OCI-LY7 (cell line): ENCODE measurements at regions not wholly inside any gene's neighbourhood (a gene's known extent, or its start where the extent isn't known, plus 50 kb on each side); places are given as distances from the start of the nearest gene placed in this dataset.
"Not testable (repeated sequence)": the region's sequence is repeated elsewhere in the genome, so short reads cannot be mapped to it uniquely, and the experiment has no call there.

Source experiments
- BruUV-seq: library from RNA; stranded (reverse); fragments of 400-500 nt; replicated peaks from 2 replicates; lab custom pipeline; 2021; lab: Mats Ljungman, UMichigan
- CTCF ChIA-PET: fragments of 300-600 bp; sonication (Branson Sonifier 250); formaldehyde crosslinking; loops from one replicate; lab custom pipeline; 2022; ENCODE audit warnings: antibody characterized with exemption; ENCODE audit not compliant: unreplicated experiment; lab: Charles Lee
- POLR2A ChIA-PET: fragments of 300-600 bp; sonication (Branson Sonifier 250); formaldehyde crosslinking; loops from one replicate; lab custom pipeline; 2022; ENCODE audit warnings: antibody characterized with exemption; lab: Charles Lee
- DNase-seq: peaks from one replicate; pipeline ENCODE4 v3.0.0-alpha.2; 2015; ENCODE audit warnings: low spot score
- H2AFZ ChIP-seq: fragments of 200-600 bp; sonication (generic), shearing (Covaris generic); 2 replicates; pipeline ENCODE4 v1.6.1; 2014; ENCODE audit warnings: mild to moderate bottlenecking, antibody characterized with exemption, low read length, moderate library complexity
- H3K27ac ChIP-seq: fragments of 200-600 bp; sonication (generic); 2 replicates; pipeline ENCODE4 v1.5.1; 2014; ENCODE audit warnings: mixed run types, low read depth, mild to moderate bottlenecking, moderate library complexity, low read length, inconsistent platforms; ENCODE audit not compliant: poor library complexity, severe bottlenecking
- H3K36me3 ChIP-seq: fragments of 200-600 bp; sonication (generic); 2 replicates; pipeline ENCODE4 v1.6.1; 2014; ENCODE audit warnings: mild to moderate bottlenecking, antibody characterized with exemption, low read length, moderate library complexity, mixed read lengths; ENCODE audit not compliant: insufficient read depth
- H3K4me1 ChIP-seq: fragments of 200-600 bp; sonication (generic); 2 replicates; pipeline ENCODE4 v1.5.1; 2014; ENCODE audit warnings: mild to moderate bottlenecking, low read length; ENCODE audit not compliant: insufficient read depth, poor library complexity, severe bottlenecking
- H3K4me2 ChIP-seq: fragments of 200-600 bp; sonication (generic); 2 replicates; pipeline ENCODE4 v1.6.1; 2014; ENCODE audit warnings: mild to moderate bottlenecking, low read length
- H3K4me3 ChIP-seq: fragments of 200-600 bp; sonication (generic); 2 replicates; pipeline ENCODE4 v1.5.1; 2014; ENCODE audit warnings: mild to moderate bottlenecking, low read depth, low read length; ENCODE audit not compliant: poor library complexity, severe bottlenecking
- H3K79me2 ChIP-seq: fragments of 200-600 bp; sonication (generic); 2 replicates; pipeline ENCODE4 v1.6.1; 2016; ENCODE audit warnings: low read depth, mild to moderate bottlenecking, low read length, moderate library complexity, mixed read lengths; ENCODE audit not compliant: insufficient read depth
- H3K9me2 ChIP-seq: fragments of 200-600 bp; sonication (generic); 2 replicates; pipeline ENCODE4 v1.6.1; 2016; ENCODE audit warnings: mild to moderate bottlenecking, low read length, mixed read lengths; ENCODE audit not compliant: insufficient read depth
- H3K9me3 ChIP-seq: fragments of 200-600 bp; sonication (generic); 2 replicates; pipeline ENCODE4 v1.6.1; 2014; ENCODE audit warnings: mild to moderate bottlenecking, mixed run types, low read length, mixed read lengths
- H4K20me1 ChIP-seq: fragments of 200-600 bp; sonication (generic); 2 replicates; pipeline ENCODE4 v1.6.1; 2014; ENCODE audit warnings: mild to moderate bottlenecking, antibody characterized with exemption, low read length, moderate library complexity, mixed read lengths; ENCODE audit not compliant: insufficient read depth
- EZH2phosphoT487 ChIP-seq: fragments of 200-600 bp; sonication (generic); IDR thresholded peaks from 2 replicates; pipeline ENCODE4 v1.6.1; 2018; ENCODE audit warnings: low read depth, borderline replicate concordance, mild to moderate bottlenecking, mixed run types, antibody characterized with exemption, low read length, moderate library complexity, mixed read lengths
- intact Hi-C: fragments of 100-400 bp; cut with micrococcal nuclease; formaldehyde crosslinking; loops from one replicate; pipeline ENCODE4 v1.10.0; 2022; ENCODE audit not compliant: unreplicated experiment
- TF ChIP-seq, protein P1 (sequence below): fragments of 200-600 bp; sonication (generic); conservative IDR thresholded peaks from 2 replicates; pipeline ENCODE4 v1.5.1; 2014; ENCODE audit warnings: mild to moderate bottlenecking, antibody characterized with exemption, low read length, moderate library complexity, mixed read lengths

DNA sequence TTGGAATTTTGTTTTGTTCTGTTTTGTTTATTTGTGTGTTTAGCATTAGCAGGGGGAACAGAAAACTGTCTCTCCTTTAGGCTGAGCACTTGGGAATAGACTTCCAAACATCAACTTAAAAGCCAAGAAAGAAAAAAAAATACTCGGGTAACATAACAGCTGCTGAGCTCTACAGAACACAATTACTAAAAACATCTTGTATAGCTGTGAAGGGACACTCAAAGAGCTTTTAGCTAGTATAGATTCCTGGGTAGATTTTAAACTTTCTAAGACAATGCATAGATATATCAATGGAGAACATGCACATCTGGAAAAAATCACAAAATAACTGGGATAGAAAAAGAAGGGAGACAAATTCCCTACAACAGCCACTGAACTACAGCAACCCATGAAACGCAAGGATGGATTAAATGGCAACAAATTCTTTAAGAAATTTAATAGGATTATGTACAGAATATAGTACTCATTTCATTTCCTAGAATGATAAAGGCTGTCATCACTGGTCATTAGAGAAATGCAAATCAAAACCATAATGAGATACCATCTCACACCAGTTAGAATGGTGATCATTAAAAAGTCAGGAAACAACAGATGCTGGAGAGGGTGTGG is 174.3 kb upstream of the KRR1 start:
- intact Hi-C loops, result no loop called here
- no peak for DNase-seq
- TF ChIP-seq, protein P1, sequence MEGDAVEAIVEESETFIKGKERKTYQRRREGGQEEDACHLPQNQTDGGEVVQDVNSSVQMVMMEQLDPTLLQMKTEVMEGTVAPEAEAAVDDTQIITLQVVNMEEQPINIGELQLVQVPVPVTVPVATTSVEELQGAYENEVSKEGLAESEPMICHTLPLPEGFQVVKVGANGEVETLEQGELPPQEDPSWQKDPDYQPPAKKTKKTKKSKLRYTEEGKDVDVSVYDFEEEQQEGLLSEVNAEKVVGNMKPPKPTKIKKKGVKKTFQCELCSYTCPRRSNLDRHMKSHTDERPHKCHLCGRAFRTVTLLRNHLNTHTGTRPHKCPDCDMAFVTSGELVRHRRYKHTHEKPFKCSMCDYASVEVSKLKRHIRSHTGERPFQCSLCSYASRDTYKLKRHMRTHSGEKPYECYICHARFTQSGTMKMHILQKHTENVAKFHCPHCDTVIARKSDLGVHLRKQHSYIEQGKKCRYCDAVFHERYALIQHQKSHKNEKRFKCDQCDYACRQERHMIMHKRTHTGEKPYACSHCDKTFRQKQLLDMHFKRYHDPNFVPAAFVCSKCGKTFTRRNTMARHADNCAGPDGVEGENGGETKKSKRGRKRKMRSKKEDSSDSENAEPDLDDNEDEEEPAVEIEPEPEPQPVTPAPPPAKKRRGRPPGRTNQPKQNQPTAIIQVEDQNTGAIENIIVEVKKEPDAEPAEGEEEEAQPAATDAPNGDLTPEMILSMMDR, result no peak
- TF ChIP-seq EZH2phosphoT487, result no peak
- Histone ChIP-seq H3K36me3 (no peaks in the 10 kb centered on the region), H3K4me3 (no peak overlapping the region), H3K9me2 (no peaks in the 10 kb centered on the region), H3K4me2 (no peak overlapping the region), H3K79me2 (no peaks in the 10 kb centered on the region), H2AFZ (no peak overlapping the region), H3K9me3 (no peaks in the 10 kb centered on the region), H3K27ac (no peak overlapping the region), H4K20me1 (no peaks in the 10 kb centered on the region), H3K4me1 (no peaks in the 10 kb centered on the region)
- BruUV-seq, result no TSS peak
- ChIA-PET POLR2A (interaction anchor here (1.0 kb wide), 1 partner anchor 12 kb away, joined by 3 read pairs; no protein-coding TSS in a partner anchor), CTCF (no interaction called here)

DNA sequence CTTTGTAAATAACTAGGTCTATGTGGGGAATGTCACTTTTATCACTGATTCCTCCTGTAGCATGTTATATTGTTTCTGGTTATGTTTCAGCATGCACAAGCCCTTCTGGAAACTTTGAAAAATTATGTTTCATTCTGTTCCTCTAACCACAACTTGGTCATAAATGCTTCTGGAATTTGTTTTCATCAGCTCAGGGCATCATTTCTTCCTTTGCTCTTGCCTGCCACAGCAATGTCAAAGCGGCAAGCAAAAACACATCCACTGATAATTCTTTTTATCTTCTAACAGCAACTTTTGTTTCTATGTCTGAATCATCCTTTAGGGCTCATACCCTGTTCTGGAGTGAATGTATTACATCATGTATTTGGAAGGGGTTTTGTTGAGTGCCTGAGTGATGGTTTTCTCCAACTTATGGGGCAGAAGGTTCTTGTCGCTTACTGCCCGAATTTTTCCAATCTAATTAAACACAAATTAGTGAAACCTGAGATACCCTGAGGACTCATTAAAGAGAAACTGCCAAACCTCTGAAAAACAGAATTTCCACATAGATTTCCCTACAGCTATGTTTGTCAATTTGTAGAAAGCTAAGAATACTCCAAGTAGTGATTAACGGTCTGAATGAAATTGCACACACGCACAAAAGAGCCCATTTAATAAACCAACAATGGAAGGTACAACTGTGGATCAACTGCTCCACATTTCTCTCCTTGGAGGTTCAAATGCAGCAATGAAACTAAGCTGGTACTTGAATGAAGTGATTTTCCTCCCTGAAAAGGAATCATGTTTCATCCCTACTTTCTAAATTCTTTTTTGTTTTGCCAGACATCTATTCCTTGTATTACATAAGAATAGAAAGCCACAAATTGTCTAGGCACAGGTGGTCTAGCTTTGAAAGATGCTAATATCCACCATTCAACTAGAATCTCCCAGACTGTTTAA is 173.5 kb upstream of the KRR1 start:
- H4K20me1 ChIP-seq, result no peaks in the 10 kb centered on the region
- TF ChIP-seq EZH2phosphoT487, result no peak
- TF ChIP-seq, protein P1, result no peak
- ChIA-PET CTCF (no interaction called here), POLR2A (interaction anchor here (1.0 kb wide), 1 partner anchor 13 kb away, joined by 3 read pairs; no protein-coding TSS in a partner anchor)
- H3K9me2 ChIP-seq, result no peaks in the 10 kb centered on the region
- intact Hi-C loops, result no loop called here
- H3K4me3 ChIP-seq, result no peak overlapping the region
- no peaks in the 10 kb centered on the region for H3K36me3 ChIP-seq
- H3K9me3 ChIP-seq, result no peaks in the 10 kb centered on the region
- DNase-seq, result no peak
- H2AFZ ChIP-seq, result no peak overlapping the region
- no peak overlapping the region for H3K4me2 ChIP-seq
- H3K27ac ChIP-seq, result no peak overlapping the region
- no peaks in the 10 kb centered on the region for H3K4me1 ChIP-seq
- no peaks in the 10 kb centered on the region for H3K79me2 ChIP-seq
- BruUV-seq, result no TSS peak

DNA sequence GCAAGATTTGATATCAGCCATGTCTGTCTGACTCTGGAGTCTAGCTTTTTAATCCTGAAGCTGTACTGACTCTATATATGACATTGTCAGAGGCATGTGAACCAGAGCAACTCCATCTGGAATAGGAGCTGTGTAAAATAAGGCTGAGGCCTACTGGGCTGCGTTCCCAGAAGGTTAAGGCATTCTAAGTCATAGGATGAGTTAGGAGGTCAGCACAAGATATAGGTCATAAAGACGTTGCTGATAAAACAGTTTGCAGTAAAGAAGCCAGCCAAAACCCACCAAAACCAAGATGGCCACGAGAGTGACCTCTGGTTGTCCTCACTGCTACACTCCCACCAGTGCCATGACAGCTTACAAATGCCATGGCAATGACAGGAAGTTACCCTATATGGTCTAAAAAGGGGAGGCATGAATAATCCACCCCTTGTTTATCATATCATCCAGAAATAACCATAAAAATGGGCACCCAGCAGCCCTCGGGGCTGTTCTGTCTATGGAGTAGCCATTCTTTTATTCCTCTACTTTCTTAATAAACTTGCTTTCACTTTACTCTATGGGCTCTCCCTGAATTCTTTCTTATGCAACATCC is 172.7 kb upstream of the KRR1 start:
- CTCF ChIA-PET, result not testable (repeated sequence)

More for the DNA sequence above, 172.7 kb upstream of the KRR1 start:
- DNase-seq, H2AFZ ChIP-seq, BruUV-seq, H3K4me2 ChIP-seq, H3K4me1 ChIP-seq, POLR2A ChIA-PET, H3K79me2 ChIP-seq, H3K9me3 ChIP-seq, H3K9me2 ChIP-seq, intact Hi-C loops, H3K36me3 ChIP-seq, H3K4me3 ChIP-seq, H4K20me1 ChIP-seq, H3K27ac ChIP-seq: not testable (repeated sequence)
